ENCODE measurements at regions not wholly inside any gene's neighbourhood (a gene's known extent, or its start where the extent isn't known, plus 50 kb on each side); places are given as distances from the start of the nearest gene placed in this dataset.
"Not testable (repeated sequence)": the region's sequence is repeated elsewhere in the genome, so short reads cannot be mapped to it uniquely, and the experiment has no call there.

DNA sequence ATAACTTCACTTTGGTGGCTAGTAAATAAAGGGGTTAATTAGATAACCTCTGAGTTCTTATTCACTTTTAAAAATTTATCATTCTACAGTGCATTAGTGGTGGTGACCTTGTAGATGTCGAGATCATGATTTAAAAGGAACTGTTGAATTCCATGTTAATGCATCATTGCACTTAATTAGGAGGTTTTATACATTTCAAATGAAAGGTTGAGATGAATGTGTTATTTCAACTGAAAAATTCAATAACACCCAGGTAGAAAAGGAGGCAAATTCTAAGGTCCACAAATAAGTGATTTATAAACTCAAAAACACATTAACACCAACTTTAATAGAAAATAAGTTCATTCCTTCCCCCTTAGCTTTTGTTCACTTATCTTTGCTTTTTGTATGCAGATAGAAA, 58.3 kb upstream of the TMEM170B start:
- no peak for DNase-seq (ENCODE audit: low read depth)
- no peak overlapping the region for H3K4me3 ChIP-seq (ENCODE audit: low read depth, low read length)
- TF ChIP-seq, protein P1, sequence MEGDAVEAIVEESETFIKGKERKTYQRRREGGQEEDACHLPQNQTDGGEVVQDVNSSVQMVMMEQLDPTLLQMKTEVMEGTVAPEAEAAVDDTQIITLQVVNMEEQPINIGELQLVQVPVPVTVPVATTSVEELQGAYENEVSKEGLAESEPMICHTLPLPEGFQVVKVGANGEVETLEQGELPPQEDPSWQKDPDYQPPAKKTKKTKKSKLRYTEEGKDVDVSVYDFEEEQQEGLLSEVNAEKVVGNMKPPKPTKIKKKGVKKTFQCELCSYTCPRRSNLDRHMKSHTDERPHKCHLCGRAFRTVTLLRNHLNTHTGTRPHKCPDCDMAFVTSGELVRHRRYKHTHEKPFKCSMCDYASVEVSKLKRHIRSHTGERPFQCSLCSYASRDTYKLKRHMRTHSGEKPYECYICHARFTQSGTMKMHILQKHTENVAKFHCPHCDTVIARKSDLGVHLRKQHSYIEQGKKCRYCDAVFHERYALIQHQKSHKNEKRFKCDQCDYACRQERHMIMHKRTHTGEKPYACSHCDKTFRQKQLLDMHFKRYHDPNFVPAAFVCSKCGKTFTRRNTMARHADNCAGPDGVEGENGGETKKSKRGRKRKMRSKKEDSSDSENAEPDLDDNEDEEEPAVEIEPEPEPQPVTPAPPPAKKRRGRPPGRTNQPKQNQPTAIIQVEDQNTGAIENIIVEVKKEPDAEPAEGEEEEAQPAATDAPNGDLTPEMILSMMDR (IDR thresholded peaks at IDR 0.05; ENCODE audit: insufficient read depth, low read depth, low read length) = no peak

DNA sequence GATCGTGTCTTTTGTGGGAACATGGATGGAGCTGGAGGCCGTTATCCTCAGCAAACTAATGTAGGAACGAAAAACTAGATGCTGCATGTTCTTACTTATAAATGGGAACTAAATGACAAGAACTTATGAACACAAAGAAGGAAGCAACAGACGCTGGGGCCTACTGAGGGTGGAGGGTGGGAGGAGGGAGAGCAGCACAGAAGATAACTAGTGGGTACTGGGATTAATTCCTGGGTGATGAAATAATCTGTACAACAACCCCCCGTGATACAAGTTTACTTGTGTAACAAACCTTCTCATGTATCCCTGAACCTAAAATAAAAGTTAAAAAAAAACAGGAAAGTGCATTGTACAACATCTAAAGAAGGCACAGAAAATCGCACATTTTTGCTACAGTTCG, 59.0 kb upstream of the TMEM170B start:
- TF ChIP-seq, protein P1 (IDR thresholded peaks at IDR 0.05; ENCODE audit: insufficient read depth, low read depth, low read length) = no peak
- H3K4me3 ChIP-seq (ENCODE audit: low read depth, low read length) = no peak overlapping the region
- no peak for DNase-seq (ENCODE audit: low read depth)

DNA sequence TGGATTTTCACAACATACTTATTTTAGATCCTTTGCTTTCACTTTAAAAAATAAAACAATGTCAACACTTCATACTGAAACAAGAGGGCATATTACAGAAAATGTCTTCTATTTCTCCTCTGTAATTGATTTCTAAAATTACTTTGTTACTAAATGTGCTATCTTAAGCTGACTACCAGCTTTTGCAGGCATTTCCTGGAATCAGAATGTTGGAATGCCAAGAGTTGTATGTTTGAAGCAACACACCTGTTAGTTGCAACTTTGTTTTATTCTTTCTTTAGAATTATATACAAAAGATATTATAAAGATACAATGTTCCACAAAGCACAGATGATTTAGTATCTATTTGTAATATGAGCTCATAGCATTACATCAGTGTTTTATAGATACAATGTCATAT, 62.5 kb upstream of the TMEM170B start:
- DNase-seq (ENCODE audit: low read depth) = peak; percentile 48
- TF ChIP-seq, protein P1 (IDR thresholded peaks at IDR 0.05; ENCODE audit: insufficient read depth, low read depth, low read length) = no peak
- no peak overlapping the region for H3K4me3 ChIP-seq (ENCODE audit: low read depth, low read length)

DNA sequence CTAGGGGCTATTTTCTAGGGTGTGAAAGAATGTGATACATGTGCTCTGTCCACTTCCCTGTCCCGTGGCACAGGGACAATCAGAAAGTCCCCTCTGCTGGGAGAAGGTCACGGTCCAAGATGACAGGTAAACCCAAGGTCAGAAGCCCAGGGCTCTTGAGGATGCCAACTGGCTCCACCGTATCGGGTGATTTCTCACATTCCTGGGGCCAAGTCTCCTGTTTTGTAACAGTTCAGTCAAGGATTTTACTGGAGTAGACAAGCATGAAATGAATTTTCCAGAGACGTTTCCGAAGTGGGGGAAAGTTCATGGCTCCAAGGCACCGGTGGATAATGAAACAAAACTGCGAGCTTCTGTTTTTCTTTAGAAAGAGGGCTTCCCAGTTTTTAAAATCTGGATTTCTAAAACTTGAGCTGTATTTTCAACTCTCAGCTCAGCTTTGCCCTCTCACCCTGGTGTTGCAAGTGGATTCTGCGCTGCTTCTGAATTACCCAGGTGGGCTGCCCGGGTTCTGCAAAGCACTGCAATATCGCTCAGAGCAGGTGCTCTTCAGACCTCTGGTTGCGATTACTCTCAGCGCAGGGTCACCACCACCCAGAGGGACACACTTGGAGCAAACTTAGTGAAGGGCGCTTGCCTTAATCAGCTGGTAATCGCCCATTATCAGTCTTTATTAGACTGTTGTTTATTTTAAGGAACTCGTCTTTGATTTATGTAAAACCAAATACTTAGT, 64.4 kb upstream of the TMEM170B start:
- TF ChIP-seq, protein P1 (IDR thresholded peaks at IDR 0.05; ENCODE audit: insufficient read depth, low read depth, low read length) = no peak
- peak overlapping the region; percentile 38 for H3K4me3 ChIP-seq (ENCODE audit: low read depth, low read length)
- peak; percentile 57 for DNase-seq (ENCODE audit: low read depth)

DNA sequence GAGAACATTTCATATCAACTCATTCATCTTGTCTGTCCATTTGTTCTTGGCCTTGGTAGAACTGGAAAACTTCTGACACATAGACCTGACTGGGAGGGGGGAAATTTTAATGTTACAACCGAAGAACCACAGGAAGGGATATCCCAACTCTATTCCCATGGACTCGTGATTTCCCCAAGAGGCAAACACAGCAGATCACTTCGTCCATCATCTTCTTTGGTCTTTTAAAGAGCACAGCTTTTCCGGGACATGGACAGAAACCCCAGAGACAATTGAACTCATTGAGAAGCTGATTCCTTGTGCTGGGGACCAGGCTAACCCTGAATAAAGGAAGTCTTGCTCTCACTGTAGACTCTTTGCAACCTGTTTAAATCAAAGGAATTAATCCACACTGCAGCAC, 66.3 kb upstream of the TMEM170B start:
- TF ChIP-seq, protein P1 (IDR thresholded peaks at IDR 0.05; ENCODE audit: insufficient read depth, low read depth, low read length) = no peak
- no peak for DNase-seq (ENCODE audit: low read depth)
- no peak overlapping the region for H3K4me3 ChIP-seq (ENCODE audit: low read depth, low read length)

DNA sequence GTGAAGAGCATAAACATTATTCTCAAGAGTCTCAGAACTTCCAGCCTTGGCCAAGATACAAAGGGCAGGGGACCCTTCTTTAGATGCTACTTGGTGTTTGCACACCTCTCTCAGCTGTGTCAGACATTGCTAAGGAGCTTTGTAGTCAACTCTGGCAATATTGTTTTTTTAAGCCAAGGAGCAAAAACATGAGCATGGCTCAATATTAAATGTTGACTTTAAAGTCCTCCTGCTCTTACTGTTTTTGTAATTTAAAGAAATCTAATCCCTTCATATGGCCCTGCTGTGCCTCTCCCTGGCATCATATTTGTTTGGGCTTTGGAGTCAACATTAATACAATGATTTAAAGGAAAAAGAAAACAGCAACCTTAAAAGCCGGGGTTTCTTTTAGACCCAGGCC, 67.9 kb upstream of the TMEM170B start:
- no peak overlapping the region for H3K4me3 ChIP-seq (ENCODE audit: low read depth, low read length)
- TF ChIP-seq, protein P1 (IDR thresholded peaks at IDR 0.05; ENCODE audit: insufficient read depth, low read depth, low read length) = no peak
- DNase-seq (ENCODE audit: low read depth) = no peak

DNA sequence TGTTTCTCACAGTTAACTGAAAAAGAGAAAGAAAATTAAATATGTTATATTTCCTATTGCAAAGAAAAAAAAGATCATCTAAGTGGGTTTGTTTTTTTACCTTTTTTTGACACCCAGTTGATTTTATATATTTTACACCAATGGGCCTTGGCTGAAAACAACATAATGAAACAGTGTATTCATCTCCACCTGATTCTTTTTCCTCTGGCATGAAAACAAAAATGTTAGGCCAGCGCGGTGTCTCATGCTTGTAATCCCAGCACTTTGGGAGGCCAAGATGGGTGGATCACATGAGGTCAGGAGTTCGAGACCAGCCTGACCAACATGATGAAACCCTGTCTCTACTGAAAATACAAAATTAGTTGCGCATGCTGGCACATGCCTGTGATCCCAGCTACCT, 69.3 kb upstream of the TMEM170B start:
- DNase-seq (ENCODE audit: low read depth); H3K4me3 ChIP-seq (ENCODE audit: low read depth, low read length): not testable (repeated sequence)
